Keratinocyte (primary cell): ENCODE measurements at regions not wholly inside any gene's neighbourhood (a gene's known extent, or its start where the extent isn't known, plus 50 kb on each side); places are given as distances from the start of the nearest gene placed in this dataset.
"Not testable (repeated sequence)": the region's sequence is repeated elsewhere in the genome, so short reads cannot be mapped to it uniquely, and the experiment has no call there.

ENCODE experiments used
- DNase-seq: peaks from one replicate; pipeline ENCODE4 v3.0.0-alpha.2; 2011; ENCODE audit warnings: low read depth, missing footprints, low spot score
- FAIRE-seq: peaks from 2 replicates; lab custom pipeline; 2011; peaks lifted over from hg19 to GRCh38; lab: Jason Lieb, UNC
- H2AFZ ChIP-seq: 2 replicates; pipeline ENCODE4 v1.6.0; 2012; ENCODE audit warnings: low read length, control low read depth, inconsistent platforms; ENCODE audit not compliant: control insufficient read depth
- H3K27ac ChIP-seq: 2 replicates; pipeline ENCODE4 v1.5.1; 2011; ENCODE audit warnings: low read length; ENCODE audit not compliant: control insufficient read depth, insufficient read depth
- H3K27me3 ChIP-seq: 3 replicates; pipeline ENCODE4 v1.6.0; 2011; ENCODE audit warnings: low read length; ENCODE audit not compliant: control insufficient read depth, insufficient read depth; ENCODE audit errors: extremely low read depth
- H3K36me3 ChIP-seq, 2 experiments: 2 replicates in 1 of 2; 3 replicates in 1 of 2; pipeline ENCODE4 v1.5.1; 2011; ENCODE audit warnings: low read length in 2 of 2, mild to moderate bottlenecking in 1 of 2; ENCODE audit not compliant: control insufficient read depth in 2 of 2, insufficient read depth in 2 of 2; ENCODE audit errors: extremely low read depth in 1 of 2
- H3K4me1 ChIP-seq: 3 replicates; pipeline ENCODE4 v1.5.1; 2011; ENCODE audit warnings: low read length; ENCODE audit not compliant: control insufficient read depth, insufficient read depth; ENCODE audit errors: extremely low read depth
- H3K4me2 ChIP-seq: 3 replicates; pipeline ENCODE4 v1.6.0; 2011; ENCODE audit warnings: low read depth, low read length; ENCODE audit not compliant: control insufficient read depth, insufficient read depth; ENCODE audit errors: extremely low read depth
- H3K4me3 ChIP-seq, 3 experiments: fragments of 200-600 bp in 1 of 3; sonication (generic) in 1 of 3; 2 replicates in 2 of 3; 3 replicates in 1 of 3; pipeline ENCODE4 v1.5.1; 2011 to 2016; ENCODE audit warnings: low read length in 3 of 3, mild to moderate bottlenecking in 3 of 3, control low read depth in 2 of 3, inconsistent platforms in 1 of 3, low read depth in 1 of 3, mixed read lengths in 1 of 3, mixed run types in 1 of 3, moderate library complexity in 1 of 3; ENCODE audit not compliant: control insufficient read depth in 2 of 3, insufficient read depth in 2 of 3; ENCODE audit errors: extremely low read depth in 1 of 3
- H3K79me2 ChIP-seq: 2 replicates; pipeline ENCODE4 v1.6.0; 2012; ENCODE audit warnings: low read length; ENCODE audit not compliant: control insufficient read depth, insufficient read depth
- H3K9ac ChIP-seq: 3 replicates; pipeline ENCODE4 v1.6.0; 2011; ENCODE audit warnings: low read length; ENCODE audit not compliant: control insufficient read depth, insufficient read depth; ENCODE audit errors: extremely low read depth
- H3K9me1 ChIP-seq: 3 replicates; pipeline ENCODE4 v1.6.0; 2011; ENCODE audit warnings: low read length; ENCODE audit not compliant: control insufficient read depth, insufficient read depth; ENCODE audit errors: extremely low read depth
- H3K9me3 ChIP-seq: 2 replicates; pipeline ENCODE4 v1.5.1; 2012; ENCODE audit warnings: low read depth, low read length; ENCODE audit not compliant: control insufficient read depth
- H4K20me1 ChIP-seq: 3 replicates; pipeline ENCODE4 v1.6.0; 2011; ENCODE audit warnings: low read length; ENCODE audit not compliant: control insufficient read depth, insufficient read depth; ENCODE audit errors: extremely low read depth
- EZH2 ChIP-seq: IDR thresholded peaks from one replicate; pipeline ENCODE4 v1.6.1; 2012; ENCODE audit warnings: inconsistent platforms, mild to moderate bottlenecking, low read length, moderate library complexity
- dilution Hi-C: fragments of 300-500 bp; cut with MboI; formaldehyde crosslinking; loops from one replicate; pipeline ENCODE4 v1.7.0; 2020; ENCODE audit warnings: low sequenced_read_pairs; ENCODE audit not compliant: extremely low pct_ligation_motif_present
- TF ChIP-seq, protein P1 (sequence below), 3 experiments: IDR thresholded peaks in 1 of 3; conservative IDR thresholded peaks in 1 of 3; optimal IDR thresholded peaks in 1 of 3; 2 replicates in 2 of 3; 3 replicates in 1 of 3; pipeline versions ENCODE3 to v1.5.1; 2011; ENCODE audit warnings: low read length in 3 of 3, mild to moderate bottlenecking in 3 of 3, moderate library complexity in 2 of 3, control low read depth in 1 of 3, inconsistent platforms in 1 of 3; ENCODE audit not compliant: insufficient read depth in 2 of 3; ENCODE audit errors: extremely low read depth in 1 of 3

DNA sequence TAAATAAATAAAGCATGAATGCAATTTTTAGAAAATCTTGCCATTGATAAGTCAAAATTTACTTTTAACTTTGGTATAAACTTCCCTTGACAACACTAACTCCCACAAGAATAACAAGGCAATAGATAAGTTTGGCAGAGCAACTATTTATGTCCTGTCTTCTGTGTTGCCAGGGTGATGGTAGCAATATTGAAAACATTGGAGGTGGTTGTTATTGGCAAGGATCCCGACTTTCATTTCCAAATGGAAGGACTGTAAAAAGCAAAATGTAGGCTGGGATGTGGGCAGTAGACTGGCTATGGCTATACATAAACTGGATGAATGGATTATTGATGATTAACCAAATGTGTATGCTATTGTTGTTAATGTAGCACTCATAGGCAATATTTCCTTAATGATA lies 134.9 kb upstream of the CACNA2D1 start:
- Histone ChIP-seq H3K79me2 (no peaks in the 10 kb centered on the region), H3K9ac (no peak overlapping the region), H3K9me1 (no peaks in the 10 kb centered on the region), H3K4me2 (no peak overlapping the region), H3K4me1 (no peaks in the 10 kb centered on the region), H3K27me3 (peaks cover 10% of the 10 kb centered on the region), H3K27ac (no peak overlapping the region), H3K9me3 (no peaks in the 10 kb centered on the region), H3K36me3 (no peaks in the 10 kb centered on the region), H2AFZ (no peak overlapping the region), H4K20me1 (no peaks in the 10 kb centered on the region), H3K4me3 (no peak overlapping the region)
- TF ChIP-seq, protein P1, sequence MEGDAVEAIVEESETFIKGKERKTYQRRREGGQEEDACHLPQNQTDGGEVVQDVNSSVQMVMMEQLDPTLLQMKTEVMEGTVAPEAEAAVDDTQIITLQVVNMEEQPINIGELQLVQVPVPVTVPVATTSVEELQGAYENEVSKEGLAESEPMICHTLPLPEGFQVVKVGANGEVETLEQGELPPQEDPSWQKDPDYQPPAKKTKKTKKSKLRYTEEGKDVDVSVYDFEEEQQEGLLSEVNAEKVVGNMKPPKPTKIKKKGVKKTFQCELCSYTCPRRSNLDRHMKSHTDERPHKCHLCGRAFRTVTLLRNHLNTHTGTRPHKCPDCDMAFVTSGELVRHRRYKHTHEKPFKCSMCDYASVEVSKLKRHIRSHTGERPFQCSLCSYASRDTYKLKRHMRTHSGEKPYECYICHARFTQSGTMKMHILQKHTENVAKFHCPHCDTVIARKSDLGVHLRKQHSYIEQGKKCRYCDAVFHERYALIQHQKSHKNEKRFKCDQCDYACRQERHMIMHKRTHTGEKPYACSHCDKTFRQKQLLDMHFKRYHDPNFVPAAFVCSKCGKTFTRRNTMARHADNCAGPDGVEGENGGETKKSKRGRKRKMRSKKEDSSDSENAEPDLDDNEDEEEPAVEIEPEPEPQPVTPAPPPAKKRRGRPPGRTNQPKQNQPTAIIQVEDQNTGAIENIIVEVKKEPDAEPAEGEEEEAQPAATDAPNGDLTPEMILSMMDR (optimal IDR thresholded peaks at IDR 0.05 in 1 of 3, IDR thresholded peaks at IDR 0.05 in 1 of 3, conservative IDR thresholded peaks at IDR 0.05 in 1 of 3; ENCODE audit: extremely low read depth in 1 of 3, insufficient read depth in 2 of 3, low read length in 3 of 3) = no peak
- no peak for TF ChIP-seq EZH2
- dilution Hi-C loops = no loop called here
- DNase-seq (no peak), FAIRE-seq (no peak)

- FAIRE-seq (peak; percentile 87), DNase-seq (peak; percentile 13)
Measured at GRCh38 chr7:82572195-82572880, 128.8 kb upstream of the CACNA2D1 start.

GRCh38 chr7:82571047-82571446 lies 127.5 kb upstream of the CACNA2D1 start:
- FAIRE-seq, H3K9me3 ChIP-seq, H3K4me3 ChIP-seq, H2AFZ ChIP-seq, H4K20me1 ChIP-seq, H3K79me2 ChIP-seq, H3K27me3 ChIP-seq, H3K9me1 ChIP-seq, H3K9ac ChIP-seq, dilution Hi-C loops, H3K4me1 ChIP-seq, DNase-seq, H3K27ac ChIP-seq, H3K36me3 ChIP-seq, H3K4me2 ChIP-seq: not testable (repeated sequence)

More at GRCh38 chr7:82572195-82572880, 128.8 kb upstream of the CACNA2D1 start:
- H3K4me3 ChIP-seq = peak overlapping the region in 1 of 3 experiments; percentile 35
- H2AFZ ChIP-seq = peak overlapping the region; percentile 71
- peak overlapping the region; percentile 65 for H3K4me2 ChIP-seq
- no peaks in the 10 kb centered on the region for H4K20me1 ChIP-seq
- peaks cover 4% of the 10 kb centered on the region for H3K27me3 ChIP-seq
- no peaks in the 10 kb centered on the region for H3K79me2 ChIP-seq
- no peaks in the 10 kb centered on the region for H3K4me1 ChIP-seq
- dilution Hi-C loops = no loop called here
- no peak overlapping the region for H3K9ac ChIP-seq
- no peaks in the 10 kb centered on the region for H3K36me3 ChIP-seq
- H3K27ac ChIP-seq = no peak overlapping the region
- H3K9me3 ChIP-seq = no peaks in the 10 kb centered on the region
- no peaks in the 10 kb centered on the region for H3K9me1 ChIP-seq
- TF ChIP-seq EZH2 = no peak
- TF ChIP-seq, protein P1 (optimal IDR thresholded peaks at IDR 0.05 in 1 of 3, IDR thresholded peaks at IDR 0.05 in 1 of 3, conservative IDR thresholded peaks at IDR 0.05 in 1 of 3; ENCODE audit: extremely low read depth in 1 of 3, insufficient read depth in 2 of 3, low read length in 3 of 3) = peak; percentile 79 to 89 (median 86)
